SK-N-MC (cell line): ENCODE measurements at regions not wholly inside any gene's neighbourhood (a gene's known extent, or its start where the extent isn't known, plus 50 kb on each side); places are given as distances from the start of the nearest gene placed in this dataset.
"Not testable (repeated sequence)": the region's sequence is repeated elsewhere in the genome, so short reads cannot be mapped to it uniquely, and the experiment has no call there.

Experiments
- DNase-seq: peaks from one replicate; pipeline ENCODE4 v3.0.0-alpha.2; 2011; ENCODE audit warnings: low read depth, low spot score
- H3K27ac ChIP-seq: fragments of 200-600 bp; sonication (generic); 2 replicates; pipeline ENCODE4 v1.5.1; 2016; ENCODE audit warnings: mixed run types
- H3K36me3 ChIP-seq: fragments of 200-600 bp; sonication (generic); 2 replicates; pipeline ENCODE4 v1.6.1; 2017; ENCODE audit warnings: antibody characterized with exemption, low read length, mixed read lengths; ENCODE audit not compliant: insufficient read depth
- H3K4me3 ChIP-seq: fragments of 200-600 bp; sonication (generic); 2 replicates; pipeline ENCODE4 v1.5.1; 2016
- H3K9ac ChIP-seq: fragments of 200-600 bp; sonication (generic); 2 replicates; pipeline ENCODE4 v1.8.0; 2017; ENCODE audit warnings: mixed run types, mixed read lengths; ENCODE audit not compliant: insufficient read length
- H3K9me3 ChIP-seq: fragments of 200-600 bp; sonication (generic); 2 replicates; pipeline ENCODE4 v1.6.1; 2017; ENCODE audit warnings: low read depth, mild to moderate bottlenecking, antibody characterized with exemption, low read length, moderate library complexity, mixed read lengths
- EZH2 ChIP-seq: fragments of 200-600 bp; sonication (generic); IDR thresholded peaks from one replicate; pipeline ENCODE4 v1.6.1; 2017; ENCODE audit warnings: antibody characterized with exemption
- FOXP2 ChIP-seq: optimal IDR thresholded peaks from 2 replicates; pipeline ENCODE3; 2011; ENCODE audit warnings: mild to moderate bottlenecking, moderate library complexity; ENCODE audit not compliant: insufficient read depth; ENCODE audit errors: extremely low read length, control extremely low read depth
- POLR2AphosphoS5 ChIP-seq: IDR thresholded peaks from 2 replicates; pipeline ENCODE4 v1.6.1; 2012; ENCODE audit warnings: mild to moderate bottlenecking, low read depth, low read length, borderline replicate concordance

GRCh38 chr7:136266457-136266856 lies 289.3 kb upstream of the MTPN start:
- TF ChIP-seq EZH2: no peak
- no peak for TF ChIP-seq FOXP2
- no peak for TF ChIP-seq POLR2AphosphoS5
- Histone ChIP-seq H3K4me3 (no peak overlapping the region), H3K9me3 (no peaks in the 10 kb centered on the region; the same call in 1 of the 2 replicates), H3K9ac (no peak overlapping the region), H3K27ac (no peak overlapping the region), H3K36me3 (no peaks in the 10 kb centered on the region)
- no peak for DNase-seq

- not testable (repeated sequence) for H3K27ac ChIP-seq, H3K9me3 ChIP-seq, H3K4me3 ChIP-seq, H3K36me3 ChIP-seq, H3K9ac ChIP-seq, DNase-seq
Observed at GRCh38 chr7:136264304-136264703, 287.1 kb upstream of the MTPN start.

GRCh38 chr7:136263112-136263860 lies 286.1 kb upstream of the MTPN start:
- H3K36me3 ChIP-seq, DNase-seq, H3K27ac ChIP-seq, H3K4me3 ChIP-seq, H3K9ac ChIP-seq, H3K9me3 ChIP-seq: not testable (repeated sequence)

GRCh38 chr7:136260591-136260990 lies 283.4 kb upstream of the MTPN start:
- not testable (repeated sequence) for H3K36me3 ChIP-seq, H3K27ac ChIP-seq, DNase-seq, H3K9me3 ChIP-seq, H3K4me3 ChIP-seq, H3K9ac ChIP-seq

GRCh38 chr7:136259074-136259473 lies 281.9 kb upstream of the MTPN start:
- Histone ChIP-seq H3K36me3 (no peaks in the 10 kb centered on the region), H3K9ac (no peak overlapping the region), H3K9me3 (no peaks in the 10 kb centered on the region), H3K4me3 (0 out of 2 replicates have a peak overlapping the region, but pooled peaks have one; percentile 20), H3K27ac (0 out of 2 replicates have a peak overlapping the region, but pooled peaks have one; percentile 6)
- TF ChIP-seq POLR2AphosphoS5: no peak
- TF ChIP-seq FOXP2: no peak
- no peak for TF ChIP-seq EZH2
- DNase-seq: no peak

- H3K9ac ChIP-seq: no peak overlapping the region
- no peaks in the 10 kb centered on the region for H3K9me3 ChIP-seq
- H3K36me3 ChIP-seq: no peaks in the 10 kb centered on the region
- no peak overlapping the region for H3K27ac ChIP-seq
- H3K4me3 ChIP-seq: no peak overlapping the region
- no peak for DNase-seq
- TF ChIP-seq EZH2: no peak
- no peak for TF ChIP-seq POLR2AphosphoS5
- TF ChIP-seq FOXP2: no peak
Observed at GRCh38 chr7:136256491-136256890, 279.3 kb upstream of the MTPN start.

- TF ChIP-seq EZH2 (no peak), POLR2AphosphoS5 (no peak), FOXP2 (no peak)
- Histone ChIP-seq H3K4me3 (no peak overlapping the region), H3K36me3 (no peaks in the 10 kb centered on the region), H3K9ac (no peak overlapping the region), H3K9me3 (no peaks in the 10 kb centered on the region), H3K27ac (no peak overlapping the region)
- no peak for DNase-seq
Observed at GRCh38 chr7:136254148-136254547, 277.0 kb upstream of the MTPN start.

GRCh38 chr7:136251826-136252225 lies 274.7 kb upstream of the MTPN start:
- DNase-seq: no peak
- no peaks in the 10 kb centered on the region for H3K36me3 ChIP-seq
- no peak overlapping the region for H3K27ac ChIP-seq
- no peak overlapping the region for H3K4me3 ChIP-seq
- TF ChIP-seq FOXP2: no peak
- no peak for TF ChIP-seq POLR2AphosphoS5
- TF ChIP-seq EZH2: no peak
- no peak overlapping the region for H3K9ac ChIP-seq
- H3K9me3 ChIP-seq: no peaks in the 10 kb centered on the region

GRCh38 chr7:136247211-136247610 lies 270.1 kb upstream of the MTPN start:
- Histone ChIP-seq H3K9ac (no peak overlapping the region), H3K27ac (no peak overlapping the region), H3K36me3 (no peaks in the 10 kb centered on the region), H3K9me3 (no peaks in the 10 kb centered on the region), H3K4me3 (no peak overlapping the region)
- no peak for DNase-seq
- no peak for TF ChIP-seq FOXP2
- no peak for TF ChIP-seq EZH2
- TF ChIP-seq POLR2AphosphoS5: no peak
